Gastroesophageal sphincter (tissue), 4 donors: ENCODE measurements at regions not wholly inside any gene's neighbourhood (a gene's known extent, or its start where the extent isn't known, plus 50 kb on each side); places are given as distances from the start of the nearest gene placed in this dataset.

Experiments
- ATAC-seq: fragments of 150-250 bp; one replicate; pipeline ENCODE4 v1.9.1; 2016; ENCODE audit warnings: mild to moderate bottlenecking, moderate library complexity
- H3K27ac ChIP-seq, 4 donors: fragments of 200-600 bp; sonication (generic) in 3 of 4; 1 replicate in 3 of 4; 2 replicates in 1 of 4; pipeline ENCODE4 v1.5.1; 2016 to 2019
- H3K27me3 ChIP-seq: fragments of 200-600 bp; sonication (generic); one replicate; pipeline ENCODE4 v1.5.1; 2019
- H3K36me3 ChIP-seq, 2 donors: fragments of 200-600 bp; sonication (generic); one replicate each; pipeline ENCODE4 v1.5.1; 2019; ENCODE audit warnings: control low read depth in 1 of 2
- H3K4me1 ChIP-seq, 3 donors: fragments of 200-600 bp; sonication (generic); 1 replicate in 2 of 3; 2 replicates in 1 of 3; pipeline ENCODE4 v1.5.1; 2016 to 2019; ENCODE audit warnings: control low read depth in 2 of 3
- H3K4me3 ChIP-seq, 2 donors: fragments of 200-600 bp; sonication (generic); one replicate each; pipeline ENCODE4 v1.5.1; 2019; ENCODE audit warnings: mild to moderate bottlenecking in 1 of 2, moderate library complexity in 1 of 2
- H3K9me3 ChIP-seq, 3 donors: fragments of 200-600 bp; sonication (generic); one replicate each; pipeline ENCODE4 v1.5.1; 2017 to 2019; ENCODE audit warnings: control low read depth in 2 of 3
- CTCF ChIP-seq, 4 experiments: fragments of 200-600 bp in 2 of 4; fragments of 450-650 bp in 2 of 4; sonication (generic) in 1 of 4; IDR thresholded peaks; one replicate each; pipeline ENCODE4 v1.5.1; 2017 to 2019; ENCODE audit warnings: antibody characterized with exemption in 4 of 4, mild to moderate bottlenecking in 2 of 4, moderate library complexity in 2 of 4
- EP300 ChIP-seq: sonication (generic); formaldehyde crosslinking; IDR thresholded peaks from one replicate; pipeline ENCODE4 v1.6.1; 2017; ENCODE audit warnings: antibody characterized with exemption, mild to moderate bottlenecking
- POLR2A ChIP-seq, 2 donors: fragments of 450-650 bp; IDR thresholded peaks; one replicate each; pipeline ENCODE4 v1.6.1; 2017; ENCODE audit warnings: antibody characterized with exemption in 2 of 2, mild to moderate bottlenecking in 2 of 2, moderate library complexity in 1 of 2
- POLR2AphosphoS5 ChIP-seq: sonication (generic); formaldehyde crosslinking; IDR thresholded peaks from one replicate; pipeline ENCODE4 v1.6.1; 2017; ENCODE audit warnings: antibody characterized with exemption
- WGBS, 2 donors: methylation state at CpG; one replicate each; pipeline ENCODE4 v1.1.5; 2018; ENCODE audit warnings: low coverage in 1 of 2; 5-methylcytosine and 5-hydroxymethylcytosine counted together

- H3K9me3 ChIP-seq: peaks cover 0 to 15% (median 0%) of the 10 kb centered on the region in 3 donors
- no peak overlapping the region for H3K27ac ChIP-seq
- ATAC-seq: no peak
- WGBS, 2 donors: 83 to 100% methylated on average over 1 of the region's 1 CpG
- no peaks in the 10 kb centered on the region for H3K4me1 ChIP-seq
- no peaks in the 10 kb centered on the region for H3K27me3 ChIP-seq
- TF ChIP-seq CTCF (IDR thresholded peaks at IDR 0.05) (no peak), EP300 (no peak), POLR2A (IDR thresholded peaks at IDR 0.05) (no peak), POLR2AphosphoS5 (no peak)
- no peaks in the 10 kb centered on the region for H3K36me3 ChIP-seq
- no peak overlapping the region for H3K4me3 ChIP-seq
These were observed 221.4 kb downstream of the SPATA31D1 start for GRCh38 chr9:82209797-82210470.

GRCh38 chr9:82212885-82213284 is 224.3 kb downstream of the SPATA31D1 start:
- Histone ChIP-seq H3K36me3 (no peaks in the 10 kb centered on the region), H3K27me3 (no peaks in the 10 kb centered on the region), H3K4me3 (no peak overlapping the region), H3K27ac (no peak overlapping the region), H3K9me3 (peaks cover 0 to 15% (median 0%) of the 10 kb centered on the region in 3 donors), H3K4me1 (no peaks in the 10 kb centered on the region)
- no peak for TF ChIP-seq POLR2AphosphoS5
- no peak for TF ChIP-seq EP300
- TF ChIP-seq CTCF (IDR thresholded peaks at IDR 0.05): no peak
- TF ChIP-seq POLR2A (IDR thresholded peaks at IDR 0.05): no peak
- WGBS, 2 donors: 90 to 100% methylated on average over 1 of the region's 1 CpG
- ATAC-seq: no peak

- no peaks in the 10 kb centered on the region for H3K9me3 ChIP-seq
- ATAC-seq: no peak
- H3K27me3 ChIP-seq: no peaks in the 10 kb centered on the region
- no peak for TF ChIP-seq POLR2AphosphoS5
- TF ChIP-seq CTCF (IDR thresholded peaks at IDR 0.05): no peak
- no peak for TF ChIP-seq POLR2A (IDR thresholded peaks at IDR 0.05)
- no peak for TF ChIP-seq EP300
- H3K36me3 ChIP-seq: no peaks in the 10 kb centered on the region
- H3K4me3 ChIP-seq: no peak overlapping the region
- H3K4me1 ChIP-seq: no peaks in the 10 kb centered on the region
- no peak overlapping the region for H3K27ac ChIP-seq
- 75% methylated on average over 2 of the region's 5 CpGs; no CpG with 5 or more reads in 1 of the 2 donors for WGBS, 2 donors
These were observed 227.9 kb downstream of the SPATA31D1 start for GRCh38 chr9:82216435-82216834.

GRCh38 chr9:82223442-82223841 is 234.9 kb downstream of the SPATA31D1 start:
- Histone ChIP-seq H3K27me3 (no peaks in the 10 kb centered on the region), H3K4me3 (no peak overlapping the region), H3K4me1 (no peaks in the 10 kb centered on the region), H3K36me3 (no peaks in the 10 kb centered on the region), H3K9me3 (no peaks in the 10 kb centered on the region), H3K27ac (no peak overlapping the region)
- no peak for TF ChIP-seq EP300
- WGBS, 2 donors: 68 to 82% methylated on average over 3 of the region's 3 CpGs
- ATAC-seq: no peak

- no peaks in the 10 kb centered on the region for H3K27me3 ChIP-seq
- no peak for ATAC-seq
- WGBS, 2 donors: 100% methylated on average over 1 of the region's 2 CpGs
- H3K27ac ChIP-seq: no peak overlapping the region
- no peak overlapping the region for H3K4me3 ChIP-seq
- H3K4me1 ChIP-seq: no peaks in the 10 kb centered on the region
- no peaks in the 10 kb centered on the region for H3K36me3 ChIP-seq
- TF ChIP-seq POLR2A (IDR thresholded peaks at IDR 0.05) (no peak), CTCF (IDR thresholded peaks at IDR 0.05) (no peak)
- peaks cover 0 to 31% (median 0%) of the 10 kb centered on the region in 3 donors for H3K9me3 ChIP-seq
These were observed 242.8 kb downstream of the SPATA31D1 start for GRCh38 chr9:82231411-82231810.
